ENCODE measurements at regions not wholly inside any gene's neighbourhood (a gene's known extent, or its start where the extent isn't known, plus 50 kb on each side); places are given as distances from the start of the nearest gene placed in this dataset.

GRCh38 chr2:16323551-16324543, 341.8 kb downstream of the CYRIA start (continued):
- TF ChIP-seq SIRT6 (IDR thresholded peaks at IDR 0.05; ENCODE audit: low read length) = no peak
- no peak for TF ChIP-seq CHD1 (IDR thresholded peaks at IDR 0.05; ENCODE audit: low read depth, low read length)

Measured in H1 (cell line).